GM12892 (cell line): ENCODE measurements at regions not wholly inside any gene's neighbourhood (a gene's known extent, or its start where the extent isn't known, plus 50 kb on each side); places are given as distances from the start of the nearest gene placed in this dataset.

Source experiments
- POLR2A ChIP-seq: IDR thresholded peaks from 2 replicates; pipeline ENCODE4 v1.6.1; 2011; ENCODE audit warnings: low read depth, low read length, control low read depth
- POLR2AphosphoS5 ChIP-seq: IDR thresholded peaks from 2 replicates; pipeline ENCODE4 v1.6.1; 2011; ENCODE audit warnings: low read depth, low read length, control low read depth
- TAF1 ChIP-seq: IDR thresholded peaks from 2 replicates; pipeline ENCODE4 v1.6.1; 2011; ENCODE audit warnings: low read depth, mild to moderate bottlenecking, control low read depth, low read length, borderline replicate concordance

GRCh38 chr2:118584062-118584749, 263.2 kb downstream of the EN1 start:
- no peak for TF ChIP-seq POLR2A
- TF ChIP-seq TAF1 = no peak
- TF ChIP-seq POLR2AphosphoS5 = no peak
